GM12874 (cell line): ENCODE measurements at regions not wholly inside any gene's neighbourhood (a gene's known extent, or its start where the extent isn't known, plus 50 kb on each side); places are given as distances from the start of the nearest gene placed in this dataset.

ENCODE experiments used
- CTCF ChIP-seq: IDR thresholded peaks from 2 replicates; pipeline ENCODE4 v1.5.1; 2011; ENCODE audit warnings: low read depth, mild to moderate bottlenecking, control low read depth, low read length, moderate library complexity; ENCODE audit not compliant: insufficient read depth

GRCh38 chr18:40993363-40993762 lies 961.7 kb upstream of the PIK3C3 start:
- TF ChIP-seq CTCF: no peak

- TF ChIP-seq CTCF: no peak
These were observed 967.5 kb upstream of the PIK3C3 start for GRCh38 chr18:40987581-40987980.

DNA sequence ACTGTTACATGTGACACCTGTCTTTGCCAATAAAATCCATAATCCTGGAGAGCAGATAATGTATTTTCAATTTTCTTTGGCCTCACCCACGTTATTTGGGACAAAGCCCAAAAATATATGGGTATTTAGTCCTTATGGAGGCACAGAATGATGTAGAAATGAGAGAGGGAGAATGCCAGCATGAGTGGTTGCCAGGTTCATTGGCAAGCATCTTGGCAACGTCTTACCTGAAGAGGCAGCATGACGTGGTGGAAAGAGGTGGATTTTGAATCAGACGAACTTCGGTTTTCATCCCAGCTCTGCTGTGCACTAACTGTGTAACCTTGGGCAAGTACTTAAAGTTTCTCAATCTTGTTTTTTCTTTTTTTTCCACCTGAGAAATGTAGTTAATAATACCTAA lies 969.6 kb upstream of the PIK3C3 start:
- TF ChIP-seq CTCF: no peak

DNA sequence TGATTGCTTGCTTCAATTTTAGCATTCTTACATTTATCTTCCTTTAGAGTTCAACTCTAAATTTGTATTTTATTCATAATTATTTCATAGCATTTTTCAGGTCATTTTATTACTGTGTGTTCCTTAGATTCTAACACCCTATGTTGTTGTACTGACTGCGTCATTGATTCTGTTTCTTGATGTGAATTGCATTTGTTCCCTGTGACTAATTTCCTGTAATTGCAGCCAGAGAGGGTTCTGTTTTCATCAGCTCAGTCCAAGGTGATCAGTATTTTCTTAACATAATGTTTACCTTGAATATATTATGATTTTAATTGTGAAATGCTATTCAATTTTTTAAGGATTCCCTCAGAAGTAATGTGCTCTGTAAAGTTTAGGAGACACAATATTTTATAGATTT lies 970.2 kb upstream of the PIK3C3 start:
- no peak for TF ChIP-seq CTCF

- TF ChIP-seq CTCF: no peak
These were observed 971.2 kb upstream of the PIK3C3 start for GRCh38 chr18:40983835-40984234.

- TF ChIP-seq CTCF: no peak
These were observed 974.9 kb upstream of the PIK3C3 start for GRCh38 chr18:40980171-40980570.

DNA sequence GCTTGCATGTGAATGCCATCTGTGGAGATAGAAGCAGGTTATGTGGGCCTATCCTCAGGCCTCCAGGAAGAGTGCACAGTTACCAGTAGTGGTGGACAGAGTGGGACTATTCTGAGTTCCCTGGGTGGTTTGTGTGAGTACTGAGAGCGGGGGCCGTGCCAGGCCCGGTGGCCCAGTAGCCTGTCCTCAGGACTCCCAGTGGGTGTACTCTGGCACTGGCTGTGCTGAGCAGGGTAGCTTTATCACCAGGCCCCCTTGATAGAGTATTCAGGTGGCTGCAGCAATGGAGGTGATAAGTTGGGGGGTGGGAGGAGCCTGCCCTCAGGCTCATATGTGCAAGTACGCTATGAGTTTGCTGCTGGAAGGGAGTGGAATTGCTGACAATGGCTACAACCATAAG lies 979.0 kb upstream of the PIK3C3 start:
- TF ChIP-seq CTCF: no peak

GRCh38 chr18:40974448-40974847 lies 980.6 kb upstream of the PIK3C3 start:
- TF ChIP-seq CTCF: no peak
